GM23338 (cell line): ENCODE measurements at regions not wholly inside any gene's neighbourhood (a gene's known extent, or its start where the extent isn't known, plus 50 kb on each side); places are given as distances from the start of the nearest gene placed in this dataset.

Experiments used
- ATAC-seq: fragments of 200-7000 bp; cut with Tn5 transposase; 3 replicates; pipeline ENCODE4 v1.9.1; 2020
- DNase-seq: peaks from one replicate; pipeline ENCODE4 v3.0.0-alpha.2; 2015; ENCODE audit warnings: low spot score
- H2AFZ ChIP-seq: fragments of 200-600 bp; sonication (generic); 2 replicates; pipeline ENCODE4 v1.8.0; 2016; ENCODE audit warnings: antibody characterized with exemption, mild to moderate bottlenecking, moderate library complexity
- H3F3A ChIP-seq: fragments of 200-600 bp; sonication (generic); replicated peaks from 2 replicates; pipeline ENCODE4 v1.8.0; 2017; ENCODE audit warnings: antibody characterized with exemption, mixed run types, low read depth
- H3K27ac ChIP-seq: fragments of 200-600 bp; sonication (generic); 2 replicates; pipeline ENCODE4 v1.6.1; 2016; ENCODE audit warnings: low read depth
- H3K27me3 ChIP-seq: fragments of 200-600 bp; sonication (generic); 2 replicates; pipeline ENCODE4 v1.8.0; 2016; ENCODE audit warnings: mild to moderate bottlenecking, mixed run types, moderate library complexity; ENCODE audit not compliant: insufficient read depth
- H3K36me3 ChIP-seq: fragments of 200-600 bp; sonication (generic); 2 replicates; pipeline ENCODE4 v1.8.0; 2016; ENCODE audit warnings: mild to moderate bottlenecking; ENCODE audit not compliant: insufficient read depth
- H3K4me1 ChIP-seq: fragments of 200-600 bp; sonication (generic); 2 replicates; pipeline ENCODE4 v1.8.0; 2016; ENCODE audit warnings: mild to moderate bottlenecking, moderate library complexity; ENCODE audit not compliant: insufficient read depth
- H3K4me2 ChIP-seq: fragments of 200-600 bp; sonication (generic); 2 replicates; pipeline ENCODE4 v1.7.1; 2017; ENCODE audit warnings: mixed run types
- H3K4me3 ChIP-seq: fragments of 200-600 bp; sonication (generic); 2 replicates; pipeline ENCODE4 v1.6.1; 2016; ENCODE audit warnings: mixed run types
- H3K79me2 ChIP-seq: fragments of 200-600 bp; sonication (generic); replicated peaks from 2 replicates; pipeline ENCODE4 v1.8.0; 2017; ENCODE audit warnings: mild to moderate bottlenecking; ENCODE audit not compliant: insufficient read depth
- H3K9me2 ChIP-seq: fragments of 200-600 bp; sonication (generic); 2 replicates; pipeline ENCODE4 v1.8.0; 2017; ENCODE audit not compliant: insufficient read depth
- H4K20me1 ChIP-seq: fragments of 200-600 bp; sonication (generic); replicated peaks from 2 replicates; pipeline ENCODE4 v1.8.0; 2017; ENCODE audit warnings: mild to moderate bottlenecking; ENCODE audit not compliant: insufficient read depth
- H3K27ac Mint-ChIP-seq: 2 replicates; pipeline ENCODE4 v1.8.0; 2020; ENCODE audit warnings: inconsistent platforms, mild to moderate bottlenecking, moderate library complexity, mixed read lengths
- H3K27me3 Mint-ChIP-seq: 3 replicates; pipeline ENCODE4 v1.8.0; 2022; ENCODE audit warnings: low read depth, mild to moderate bottlenecking, moderate library complexity, mixed read lengths, inconsistent platforms; ENCODE audit not compliant: insufficient read depth, poor library complexity
- H3K36me3 Mint-ChIP-seq: 3 replicates; pipeline ENCODE4 v1.8.0; 2021; ENCODE audit warnings: low read depth, mild to moderate bottlenecking, inconsistent platforms, moderate library complexity, mixed read lengths
- H3K4me1 Mint-ChIP-seq: 3 replicates; pipeline ENCODE4 v1.8.0; 2020; ENCODE audit warnings: mild to moderate bottlenecking, inconsistent platforms, mixed read lengths
- H3K4me3 Mint-ChIP-seq: 3 replicates; pipeline ENCODE4 v1.8.0; 2021; ENCODE audit warnings: moderate library complexity, mild to moderate bottlenecking, inconsistent platforms, mixed read lengths
- H3K9me3 Mint-ChIP-seq: 3 replicates; pipeline ENCODE4 v1.8.0; 2020; ENCODE audit warnings: moderate library complexity, mild to moderate bottlenecking, inconsistent platforms, mixed read lengths
- CREB1 ChIP-seq: fragments of 250-450 bp; sonication (Bioruptor Pico); IDR thresholded peaks from 2 replicates; pipeline ENCODE4 v1.5.0; 2020; ENCODE audit warnings: low read depth, mild to moderate bottlenecking, moderate library complexity
- ETS1 ChIP-seq: IDR thresholded peaks from 2 replicates; pipeline ENCODE4 v1.6.1; 2016; ENCODE audit warnings: antibody characterized with exemption
- EZH2 ChIP-seq: fragments of 200-600 bp; sonication (generic); IDR thresholded peaks from one replicate; pipeline ENCODE4 v1.8.0; 2017; ENCODE audit warnings: antibody characterized with exemption, mild to moderate bottlenecking, low read depth; ENCODE audit not compliant: unreplicated experiment
- EZH2phosphoT487 ChIP-seq: fragments of 200-600 bp; sonication (generic); IDR thresholded peaks from one replicate; pipeline ENCODE4 v1.8.1; 2018; ENCODE audit warnings: antibody characterized with exemption; ENCODE audit not compliant: unreplicated experiment
- JUNB ChIP-seq: IDR thresholded peaks from one replicate; pipeline ENCODE4 v1.6.1; 2016; ENCODE audit warnings: antibody characterized with exemption; ENCODE audit not compliant: unreplicated experiment
- NANOG ChIP-seq: IDR thresholded peaks from 2 replicates; pipeline ENCODE4 v1.6.1; 2016; ENCODE audit warnings: antibody characterized with exemption, borderline replicate concordance
- POLR2AphosphoS5 ChIP-seq: IDR thresholded peaks from 2 replicates; pipeline ENCODE4 v1.6.1; 2016; ENCODE audit warnings: antibody characterized with exemption, low read depth
- REST ChIP-seq: IDR thresholded peaks from one replicate; pipeline ENCODE4 v1.6.1; 2018; ENCODE audit warnings: antibody characterized with exemption; ENCODE audit not compliant: unreplicated experiment
- STAT1 ChIP-seq: IDR thresholded peaks from one replicate; pipeline ENCODE4 v1.6.1; 2016; ENCODE audit warnings: antibody characterized with exemption; ENCODE audit not compliant: unreplicated experiment
- ZNF114 ChIP-seq: fragments of 250-450 bp; sonication (Bioruptor Pico); IDR thresholded peaks from 2 replicates; pipeline ENCODE4 v1.5.0; 2020; ENCODE audit warnings: mild to moderate bottlenecking, moderate library complexity
- ZNF331 ChIP-seq: fragments of 250-450 bp; sonication (Bioruptor Pico); IDR thresholded peaks from 2 replicates; pipeline ENCODE4 v1.5.0; 2020; ENCODE audit warnings: low read depth, mild to moderate bottlenecking, moderate library complexity
- TF ChIP-seq, protein P1 (sequence below): fragments of 250-450 bp; sonication (Bioruptor Pico); IDR thresholded peaks from 2 replicates; pipeline ENCODE4 v1.5.0; 2020; ENCODE audit warnings: mild to moderate bottlenecking, moderate library complexity
- TF ChIP-seq, protein P2 (sequence below), 2 experiments: fragments of 200-600 bp in 1 of 2; sonication (generic) in 1 of 2; conservative IDR thresholded peaks; 2 replicates each; pipeline versions ENCODE4 v1.5.1 to v1.6.1; 2016 to 2017; ENCODE audit warnings: antibody characterized with exemption in 2 of 2, low read depth in 2 of 2, mild to moderate bottlenecking in 2 of 2, moderate library complexity in 1 of 2

- Histone ChIP-seq H3K27me3 (no peaks in the 10 kb centered on the region), H2AFZ (no peak overlapping the region), H3K79me2 (no peaks in the 10 kb centered on the region), H3K4me3 (no peak overlapping the region), H3K36me3 (no peaks in the 10 kb centered on the region), H3K4me2 (no peak overlapping the region), H3K9me2 (no peaks in the 10 kb centered on the region), H3K27ac (no peak overlapping the region), H4K20me1 (no peaks in the 10 kb centered on the region), H3F3A (no peaks in the 10 kb centered on the region), H3K4me1 (peaks cover 15% of the 10 kb centered on the region; the same call in 1 of the 2 replicates)
- ATAC-seq: no peak
- Mint-ChIP-seq H3K27ac (no peak overlapping the region), H3K4me3 (no peak overlapping the region), H3K36me3 (no peaks in the 10 kb centered on the region), H3K4me1 (peaks cover 54% of the 10 kb centered on the region), H3K9me3 (no peaks in the 10 kb centered on the region), H3K27me3 (peaks cover 4% of the 10 kb centered on the region)
- DNase-seq: no peak
- TF ChIP-seq JUNB: no peak
- no peak for TF ChIP-seq ZNF331 (CRISPR knock-in tag)
- no peak for TF ChIP-seq CREB1
- TF ChIP-seq, protein P1, sequence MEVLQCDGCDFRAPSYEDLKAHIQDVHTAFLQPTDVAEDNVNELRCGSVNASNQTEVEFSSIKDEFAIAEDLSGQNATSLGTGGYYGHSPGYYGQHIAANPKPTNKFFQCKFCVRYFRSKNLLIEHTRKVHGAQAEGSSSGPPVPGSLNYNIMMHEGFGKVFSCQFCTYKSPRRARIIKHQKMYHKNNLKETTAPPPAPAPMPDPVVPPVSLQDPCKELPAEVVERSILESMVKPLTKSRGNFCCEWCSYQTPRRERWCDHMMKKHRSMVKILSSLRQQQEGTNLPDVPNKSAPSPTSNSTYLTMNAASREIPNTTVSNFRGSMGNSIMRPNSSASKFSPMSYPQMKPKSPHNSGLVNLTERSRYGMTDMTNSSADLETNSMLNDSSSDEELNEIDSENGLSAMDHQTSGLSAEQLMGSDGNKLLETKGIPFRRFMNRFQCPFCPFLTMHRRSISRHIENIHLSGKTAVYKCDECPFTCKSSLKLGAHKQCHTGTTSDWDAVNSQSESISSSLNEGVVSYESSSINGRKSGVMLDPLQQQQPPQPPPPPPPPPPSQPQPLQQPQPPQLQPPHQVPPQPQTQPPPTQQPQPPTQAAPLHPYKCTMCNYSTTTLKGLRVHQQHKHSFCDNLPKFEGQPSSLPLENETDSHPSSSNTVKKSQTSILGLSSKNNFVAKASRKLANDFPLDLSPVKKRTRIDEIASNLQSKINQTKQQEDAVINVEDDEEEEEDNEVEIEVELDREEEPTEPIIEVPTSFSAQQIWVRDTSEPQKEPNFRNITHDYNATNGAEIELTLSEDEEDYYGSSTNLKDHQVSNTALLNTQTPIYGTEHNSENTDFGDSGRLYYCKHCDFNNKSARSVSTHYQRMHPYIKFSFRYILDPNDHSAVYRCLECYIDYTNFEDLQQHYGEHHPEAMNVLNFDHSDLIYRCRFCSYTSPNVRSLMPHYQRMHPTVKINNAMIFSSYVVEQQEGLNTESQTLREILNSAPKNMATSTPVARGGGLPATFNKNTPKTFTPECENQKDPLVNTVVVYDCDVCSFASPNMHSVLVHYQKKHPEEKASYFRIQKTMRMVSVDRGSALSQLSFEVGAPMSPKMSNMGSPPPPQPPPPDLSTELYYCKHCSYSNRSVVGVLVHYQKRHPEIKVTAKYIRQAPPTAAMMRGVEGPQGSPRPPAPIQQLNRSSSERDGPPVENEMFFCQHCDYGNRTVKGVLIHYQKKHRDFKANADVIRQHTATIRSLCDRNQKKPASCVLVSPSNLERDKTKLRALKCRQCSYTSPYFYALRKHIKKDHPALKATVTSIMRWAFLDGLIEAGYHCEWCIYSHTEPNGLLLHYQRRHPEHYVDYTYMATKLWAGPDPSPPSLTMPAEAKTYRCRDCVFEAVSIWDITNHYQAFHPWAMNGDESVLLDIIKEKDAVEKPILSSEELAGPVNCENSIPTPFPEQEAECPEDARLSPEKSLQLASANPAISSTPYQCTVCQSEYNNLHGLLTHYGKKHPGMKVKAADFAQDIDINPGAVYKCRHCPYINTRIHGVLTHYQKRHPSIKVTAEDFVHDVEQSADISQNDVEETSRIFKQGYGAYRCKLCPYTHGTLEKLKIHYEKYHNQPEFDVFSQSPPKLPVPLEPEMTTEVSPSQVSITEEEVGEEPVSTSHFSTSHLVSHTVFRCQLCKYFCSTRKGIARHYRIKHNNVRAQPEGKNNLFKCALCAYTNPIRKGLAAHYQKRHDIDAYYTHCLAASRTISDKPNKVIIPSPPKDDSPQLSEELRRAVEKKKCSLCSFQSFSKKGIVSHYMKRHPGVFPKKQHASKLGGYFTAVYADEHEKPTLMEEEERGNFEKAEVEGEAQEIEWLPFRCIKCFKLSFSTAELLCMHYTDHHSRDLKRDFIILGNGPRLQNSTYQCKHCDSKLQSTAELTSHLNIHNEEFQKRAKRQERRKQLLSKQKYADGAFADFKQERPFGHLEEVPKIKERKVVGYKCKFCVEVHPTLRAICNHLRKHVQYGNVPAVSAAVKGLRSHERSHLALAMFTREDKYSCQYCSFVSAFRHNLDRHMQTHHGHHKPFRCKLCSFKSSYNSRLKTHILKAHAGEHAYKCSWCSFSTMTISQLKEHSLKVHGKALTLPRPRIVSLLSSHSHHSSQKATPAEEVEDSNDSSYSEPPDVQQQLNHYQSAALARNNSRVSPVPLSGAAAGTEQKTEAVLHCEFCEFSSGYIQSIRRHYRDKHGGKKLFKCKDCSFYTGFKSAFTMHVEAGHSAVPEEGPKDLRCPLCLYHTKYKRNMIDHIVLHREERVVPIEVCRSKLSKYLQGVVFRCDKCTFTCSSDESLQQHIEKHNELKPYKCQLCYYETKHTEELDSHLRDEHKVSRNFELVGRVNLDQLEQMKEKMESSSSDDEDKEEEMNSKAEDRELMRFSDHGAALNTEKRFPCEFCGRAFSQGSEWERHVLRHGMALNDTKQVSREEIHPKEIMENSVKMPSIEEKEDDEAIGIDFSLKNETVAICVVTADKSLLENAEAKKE (CRISPR knock-in tag): no peak
- TF ChIP-seq NANOG: no peak
- no peak for TF ChIP-seq STAT1
- TF ChIP-seq, protein P2, sequence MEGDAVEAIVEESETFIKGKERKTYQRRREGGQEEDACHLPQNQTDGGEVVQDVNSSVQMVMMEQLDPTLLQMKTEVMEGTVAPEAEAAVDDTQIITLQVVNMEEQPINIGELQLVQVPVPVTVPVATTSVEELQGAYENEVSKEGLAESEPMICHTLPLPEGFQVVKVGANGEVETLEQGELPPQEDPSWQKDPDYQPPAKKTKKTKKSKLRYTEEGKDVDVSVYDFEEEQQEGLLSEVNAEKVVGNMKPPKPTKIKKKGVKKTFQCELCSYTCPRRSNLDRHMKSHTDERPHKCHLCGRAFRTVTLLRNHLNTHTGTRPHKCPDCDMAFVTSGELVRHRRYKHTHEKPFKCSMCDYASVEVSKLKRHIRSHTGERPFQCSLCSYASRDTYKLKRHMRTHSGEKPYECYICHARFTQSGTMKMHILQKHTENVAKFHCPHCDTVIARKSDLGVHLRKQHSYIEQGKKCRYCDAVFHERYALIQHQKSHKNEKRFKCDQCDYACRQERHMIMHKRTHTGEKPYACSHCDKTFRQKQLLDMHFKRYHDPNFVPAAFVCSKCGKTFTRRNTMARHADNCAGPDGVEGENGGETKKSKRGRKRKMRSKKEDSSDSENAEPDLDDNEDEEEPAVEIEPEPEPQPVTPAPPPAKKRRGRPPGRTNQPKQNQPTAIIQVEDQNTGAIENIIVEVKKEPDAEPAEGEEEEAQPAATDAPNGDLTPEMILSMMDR (conservative IDR thresholded peaks at IDR 0.05; ENCODE audit: low read depth in 2 of 2): no peak
- TF ChIP-seq POLR2AphosphoS5: no peak
- no peak for TF ChIP-seq ETS1
- TF ChIP-seq EZH2phosphoT487: no peak
- no peak for TF ChIP-seq REST
- no peak for TF ChIP-seq ZNF114 (CRISPR knock-in tag)
- TF ChIP-seq EZH2: no peak
These were observed 152.8 kb upstream of the ZRANB2 start for GRCh38 chr1:71233645-71234044.
